CD14-positive monocyte (primary cell): ENCODE measurements at regions not wholly inside any gene's neighbourhood (a gene's known extent, or its start where the extent isn't known, plus 50 kb on each side); places are given as distances from the start of the nearest gene placed in this dataset.

Experiments used
- DNase-seq, 3 donors: peaks; one replicate each; pipeline ENCODE4 v3.0.0-alpha.2; 2011 to 2022
- H2AFZ ChIP-seq: 2 replicates; pipeline ENCODE4 v1.6.0; 2012; ENCODE audit warnings: mild to moderate bottlenecking, low read depth, low read length, inconsistent platforms; ENCODE audit not compliant: insufficient read depth, poor library complexity, severe bottlenecking
- H3K27ac ChIP-seq, 2 donors: 1 replicate in 1 of 2; 2 replicates in 1 of 2; pipeline ENCODE4 v1.5.1; 2012 to 2013; ENCODE audit warnings: low read length in 2 of 2, control low read depth in 1 of 2, inconsistent platforms in 1 of 2, low read depth in 1 of 2, mild to moderate bottlenecking in 1 of 2
- H3K27me3 ChIP-seq, 2 donors: one replicate each; pipeline versions ENCODE4 v1.6.0 to v1.6.1; 2011 to 2013; ENCODE audit warnings: low read length in 2 of 2; ENCODE audit not compliant: control insufficient read depth in 2 of 2, insufficient read depth in 2 of 2
- H3K36me3 ChIP-seq, 2 donors: replicated peaks in 1 of 2; 1 replicate in 1 of 2; 2 replicates in 1 of 2; pipeline versions ENCODE4 v1.5.1 to v1.6.1; 2012 to 2013; ENCODE audit warnings: low read length in 2 of 2, control low read depth in 1 of 2, inconsistent platforms in 1 of 2, mild to moderate bottlenecking in 1 of 2; ENCODE audit not compliant: insufficient read depth in 2 of 2, control insufficient read depth in 1 of 2
- H3K4me1 ChIP-seq, 2 donors: 1 replicate in 1 of 2; 2 replicates in 1 of 2; pipeline versions ENCODE4 v1.5.1 to v1.6.1; 2012 to 2013; ENCODE audit warnings: low read length in 2 of 2, control low read depth in 1 of 2, inconsistent platforms in 1 of 2, mild to moderate bottlenecking in 1 of 2, moderate library complexity in 1 of 2; ENCODE audit not compliant: insufficient read depth in 2 of 2, control insufficient read depth in 1 of 2
- H3K4me2 ChIP-seq: replicated peaks from 2 replicates; pipeline ENCODE3; 2012; ENCODE audit warnings: low read length, moderate library complexity, mild to moderate bottlenecking; ENCODE audit not compliant: poor library complexity, severe bottlenecking; ENCODE audit errors: extremely low read depth
- H3K4me3 ChIP-seq, 3 experiments: fragments of 200-600 bp in 1 of 3; sonication (generic) in 1 of 3; replicated peaks in 1 of 3; 1 replicate in 2 of 3; 2 replicates in 1 of 3; pipeline ENCODE4 v1.5.1; 2011 to 2013; ENCODE audit warnings: low read length in 3 of 3, mild to moderate bottlenecking in 3 of 3, control low read depth in 2 of 3, low read depth in 2 of 3, inconsistent platforms in 1 of 3, moderate library complexity in 1 of 3
- H3K79me2 ChIP-seq: 2 replicates; pipeline ENCODE4 v1.6.0; 2012; ENCODE audit warnings: mild to moderate bottlenecking, control low read depth, inconsistent platforms, low read length, moderate library complexity; ENCODE audit not compliant: insufficient read depth
- H3K9ac ChIP-seq: 2 replicates; pipeline ENCODE4 v1.6.0; 2017; ENCODE audit warnings: low read length, mild to moderate bottlenecking; ENCODE audit not compliant: insufficient read depth, poor library complexity, severe bottlenecking
- H3K9me3 ChIP-seq, 2 donors: replicated peaks in 1 of 2; 1 replicate in 1 of 2; 2 replicates in 1 of 2; pipeline versions ENCODE4 v1.5.1 to v1.6.1; 2012 to 2013; ENCODE audit warnings: low read length in 2 of 2, control low read depth in 1 of 2; ENCODE audit not compliant: control insufficient read depth in 1 of 2, insufficient read depth in 1 of 2
- H4K20me1 ChIP-seq: 2 replicates; pipeline ENCODE4 v1.6.0; 2012; ENCODE audit warnings: mild to moderate bottlenecking, low read length, control low read depth, moderate library complexity; ENCODE audit not compliant: insufficient read depth
- H3K27ac Mint-ChIP-seq, 7 donors: one replicate each; pipeline ENCODE4 v1.8.0; 2020; ENCODE audit warnings: mild to moderate bottlenecking in 7 of 7, mixed read lengths in 7 of 7, moderate library complexity in 6 of 7, inconsistent platforms in 2 of 7
- H3K27me3 Mint-ChIP-seq, 3 donors: one replicate each; pipeline ENCODE4 v1.8.0; 2021 to 2022; ENCODE audit warnings: low read depth in 3 of 3, mild to moderate bottlenecking in 3 of 3, mixed read lengths in 3 of 3, moderate library complexity in 3 of 3, inconsistent platforms in 1 of 3
- H3K36me3 Mint-ChIP-seq, 2 donors: one replicate each; pipeline ENCODE4 v1.8.0; 2020; ENCODE audit warnings: mixed read lengths in 2 of 2, inconsistent platforms in 1 of 2, mild to moderate bottlenecking in 1 of 2
- H3K4me1 Mint-ChIP-seq: one replicate; pipeline ENCODE4 v1.8.0; 2020; ENCODE audit warnings: mild to moderate bottlenecking, mixed read lengths
- H3K4me3 Mint-ChIP-seq, 2 donors: one replicate each; pipeline ENCODE4 v1.8.0; 2020; ENCODE audit warnings: mild to moderate bottlenecking in 2 of 2, mixed read lengths in 2 of 2, moderate library complexity in 1 of 2
- H3K9me3 Mint-ChIP-seq, 7 donors: one replicate each; pipeline ENCODE4 v1.8.0; 2020 to 2022; ENCODE audit warnings: mixed read lengths in 7 of 7, mild to moderate bottlenecking in 6 of 7, moderate library complexity in 6 of 7, inconsistent platforms in 2 of 7
- CTCF ChIP-seq: fragments of 200-600 bp; IDR thresholded peaks from one replicate; pipeline ENCODE4 v1.8.0; 2022; ENCODE audit warnings: antibody characterized with exemption, mild to moderate bottlenecking
- WGBS: methylation state at CpG from one replicate; pipeline ENCODE4 v1.1.5; 2013; ENCODE audit warnings: missing lambda C conversion rate; ENCODE audit not compliant: insufficient coverage; 5-methylcytosine and 5-hydroxymethylcytosine counted together
- intact Hi-C, 2 donors: fragments of 100-400 bp; cut with micrococcal nuclease; formaldehyde crosslinking; loops; one replicate each; pipeline versions ENCODE4 v1.15.0 to v1.15.1; 2023

- Histone ChIP-seq H3K9ac (no peak overlapping the region), H4K20me1 (no peaks in the 10 kb centered on the region), H3K4me3 (no peak overlapping the region), H3K27me3 (no peaks in the 10 kb centered on the region), H3K9me3 (no peaks in the 10 kb centered on the region), H3K4me2 (no peak overlapping the region), H3K4me1 (no peaks in the 10 kb centered on the region), H3K27ac (no peak overlapping the region), H3K79me2 (no peaks in the 10 kb centered on the region), H2AFZ (no peak overlapping the region), H3K36me3 (no peaks in the 10 kb centered on the region)
- Mint-ChIP-seq H3K27ac (no peak overlapping the region), H3K4me3 (no peak overlapping the region), H3K36me3 (no peaks in the 10 kb centered on the region), H3K9me3 (peaks cover 0 to 7% (median 3%) of the 10 kb centered on the region in 7 donors), H3K4me1 (no peaks in the 10 kb centered on the region), H3K27me3 (no peaks in the 10 kb centered on the region)
- TF ChIP-seq CTCF = no peak
- WGBS = no CpG with 5 or more reads among the region's 2 CpGs
- no peak for DNase-seq
- intact Hi-C loops = no loop called here
Measured at GRCh38 chr3:26108846-26109489, 319.1 kb downstream of the OXSM start.

GRCh38 chr3:26114851-26115250, 325.0 kb downstream of the OXSM start:
- H4K20me1 ChIP-seq = no peaks in the 10 kb centered on the region
- H3K36me3 Mint-ChIP-seq = no peaks in the 10 kb centered on the region
- H3K4me1 ChIP-seq = no peaks in the 10 kb centered on the region
- H3K27ac ChIP-seq = no peak overlapping the region
- no CpG with 5 or more reads among the region's 1 CpG for WGBS
- H3K4me3 ChIP-seq = no peak overlapping the region
- no peaks in the 10 kb centered on the region for H3K27me3 ChIP-seq
- DNase-seq = no peak
- peaks cover 0 to 12% (median 6%) of the 10 kb centered on the region in 7 donors for H3K9me3 Mint-ChIP-seq
- H3K4me3 Mint-ChIP-seq = no peak overlapping the region
- intact Hi-C loops = no loop called here
- no peak overlapping the region for H3K9ac ChIP-seq
- H3K27ac Mint-ChIP-seq = no peak overlapping the region
- no peak overlapping the region for H2AFZ ChIP-seq
- no peak for TF ChIP-seq CTCF
- no peaks in the 10 kb centered on the region for H3K4me1 Mint-ChIP-seq
- H3K79me2 ChIP-seq = no peaks in the 10 kb centered on the region
- H3K27me3 Mint-ChIP-seq = no peaks in the 10 kb centered on the region
- H3K36me3 ChIP-seq = no peaks in the 10 kb centered on the region
- no peak overlapping the region for H3K4me2 ChIP-seq
- H3K9me3 ChIP-seq = peaks cover 11 to 13% of the 10 kb centered on the region in 2 donors
